Ascending aorta (tissue), 2 donors: ENCODE measurements at regions not wholly inside any gene's neighbourhood (a gene's known extent, or its start where the extent isn't known, plus 50 kb on each side); places are given as distances from the start of the nearest gene placed in this dataset.

ENCODE experiments used
- DNase-seq, 2 donors: peaks; one replicate each; pipeline ENCODE4 v3.0.0-alpha.2; 2019; ENCODE audit warnings: low spot score in 2 of 2
- H3K27ac ChIP-seq, 2 donors: fragments of 200-600 bp; sonication (generic); one replicate each; pipeline ENCODE4 v1.5.1; 2016 to 2017; ENCODE audit warnings: mild to moderate bottlenecking in 1 of 2
- H3K27me3 ChIP-seq: fragments of 200-600 bp; sonication (generic); one replicate; pipeline ENCODE4 v1.5.1; 2017
- H3K36me3 ChIP-seq, 2 donors: fragments of 200-600 bp; sonication (generic); one replicate each; pipeline ENCODE4 v1.5.1; 2016
- H3K4me1 ChIP-seq, 2 donors: fragments of 200-600 bp; sonication (generic); one replicate each; pipeline ENCODE4 v1.5.1; 2016 to 2017; ENCODE audit warnings: mild to moderate bottlenecking in 1 of 2
- H3K4me3 ChIP-seq, 2 donors: fragments of 200-600 bp; sonication (generic); one replicate each; pipeline ENCODE4 v1.5.1; 2016 to 2017; ENCODE audit warnings: mild to moderate bottlenecking in 1 of 2
- H3K9me3 ChIP-seq, 2 donors: fragments of 200-600 bp; sonication (generic); one replicate each; pipeline ENCODE4 v1.5.1; 2016
- CTCF ChIP-seq, 3 experiments: fragments of 200-600 bp in 2 of 3; fragments of 450-650 bp in 1 of 3; sonication (generic) in 2 of 3; IDR thresholded peaks; one replicate each; pipeline ENCODE4 v1.5.1; 2016 to 2019; ENCODE audit warnings: antibody characterized with exemption in 3 of 3, mild to moderate bottlenecking in 1 of 3, moderate library complexity in 1 of 3
- intact Hi-C: fragments of 100-400 bp; cut with DNase I; formaldehyde crosslinking; loops from one replicate; pipeline ENCODE4 v1.15.1; 2023

DNA sequence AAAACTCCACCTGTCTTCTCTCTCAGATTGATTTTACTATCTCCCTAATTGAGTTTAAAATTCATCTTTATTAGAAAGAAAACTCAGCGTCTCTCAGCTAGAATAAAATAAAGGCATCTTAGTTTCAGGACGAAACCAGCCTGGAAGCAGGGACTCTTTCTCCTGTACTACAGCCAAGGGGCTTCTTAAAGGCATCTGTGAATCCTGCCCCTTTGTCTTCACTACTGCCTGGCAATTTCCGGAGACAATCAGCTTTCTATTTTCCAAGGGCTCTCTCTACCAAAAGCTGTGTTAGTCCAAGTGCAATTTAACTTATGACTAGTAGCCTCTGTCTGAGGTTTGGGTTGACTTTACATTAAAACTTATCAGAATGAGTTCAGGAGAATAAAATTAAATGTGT, 623.3 kb upstream of the FOXG1 start:
- no peak for DNase-seq
- Histone ChIP-seq H3K4me1 (no peaks in the 10 kb centered on the region), H3K27ac (no peak overlapping the region), H3K27me3 (no peaks in the 10 kb centered on the region), H3K9me3 (no peaks in the 10 kb centered on the region), H3K36me3 (no peaks in the 10 kb centered on the region), H3K4me3 (no peak overlapping the region)
- TF ChIP-seq CTCF (IDR thresholded peaks at IDR 0.05) = no peak
- intact Hi-C loops = no loop called here

DNA sequence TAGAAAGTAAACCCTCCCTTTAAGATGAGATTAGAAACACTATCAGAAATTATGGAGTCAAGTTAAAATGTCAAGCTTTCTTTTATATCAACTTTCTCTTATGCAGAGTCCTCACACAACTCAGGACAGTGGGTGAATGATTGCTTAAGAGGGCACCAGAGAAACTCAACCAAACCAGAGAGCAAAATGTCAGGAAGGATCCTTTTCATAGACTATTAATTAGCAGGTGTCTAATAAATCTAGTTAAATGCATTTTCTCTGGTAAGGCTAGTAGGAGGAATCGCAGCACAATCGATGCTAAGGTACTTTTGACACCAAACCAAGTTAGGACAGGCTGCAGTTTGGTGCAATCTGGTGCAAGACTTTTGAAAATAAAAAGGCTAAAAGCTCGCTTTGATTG, 614.7 kb upstream of the FOXG1 start:
- Histone ChIP-seq H3K4me3 (no peak overlapping the region), H3K27me3 (no peaks in the 10 kb centered on the region), H3K27ac (no peak overlapping the region), H3K36me3 (no peaks in the 10 kb centered on the region), H3K4me1 (no peaks in the 10 kb centered on the region), H3K9me3 (no peaks in the 10 kb centered on the region)
- TF ChIP-seq CTCF (IDR thresholded peaks at IDR 0.05) = no peak
- no peak for DNase-seq
- intact Hi-C loops = no loop called here

DNA sequence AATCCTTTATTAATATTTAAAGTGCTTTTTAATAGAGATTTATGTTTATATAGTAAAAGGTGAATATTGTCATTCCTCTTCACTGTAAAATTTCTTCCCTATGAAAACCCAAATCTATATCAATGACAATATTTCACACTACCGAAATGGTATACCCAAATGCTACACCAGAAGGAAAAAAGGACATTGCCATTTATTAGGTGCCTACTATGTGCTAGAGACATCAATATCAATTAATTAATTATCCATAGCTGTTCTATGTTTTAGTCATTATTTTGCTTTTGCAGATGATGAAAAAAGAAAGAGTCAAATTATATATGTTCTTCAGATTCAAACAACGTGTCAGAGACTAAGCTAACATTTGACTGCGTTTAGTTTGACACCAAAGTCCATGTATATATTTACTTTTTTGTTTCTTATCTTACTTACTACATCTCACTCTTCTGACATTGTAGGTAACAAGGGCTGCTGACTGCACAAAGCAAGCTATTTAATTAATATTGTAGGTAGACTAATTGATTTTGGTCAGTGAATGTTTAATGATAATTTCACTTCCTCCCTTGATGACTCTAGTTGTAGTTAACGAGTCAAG, 614.0 kb upstream of the FOXG1 start:
- no peaks in the 10 kb centered on the region for H3K36me3 ChIP-seq
- H3K4me1 ChIP-seq = no peaks in the 10 kb centered on the region
- TF ChIP-seq CTCF (IDR thresholded peaks at IDR 0.05) = no peak
- H3K9me3 ChIP-seq = no peaks in the 10 kb centered on the region
- no peak overlapping the region for H3K27ac ChIP-seq
- H3K27me3 ChIP-seq = no peaks in the 10 kb centered on the region
- intact Hi-C loops = no loop called here
- H3K4me3 ChIP-seq = no peak overlapping the region
- no peak for DNase-seq

- intact Hi-C loops = no loop called here
- no peak for DNase-seq
- no peaks in the 10 kb centered on the region for H3K9me3 ChIP-seq
- no peak overlapping the region for H3K27ac ChIP-seq
- TF ChIP-seq CTCF (IDR thresholded peaks at IDR 0.05) = no peak
- no peak overlapping the region for H3K4me3 ChIP-seq
- H3K27me3 ChIP-seq = no peaks in the 10 kb centered on the region
- H3K4me1 ChIP-seq = no peaks in the 10 kb centered on the region
- no peaks in the 10 kb centered on the region for H3K36me3 ChIP-seq
Measured at GRCh38 chr14:28157289-28157869, 609.2 kb upstream of the FOXG1 start.

GRCh38 chr14:28157887-28158791, 608.4 kb upstream of the FOXG1 start:
- no peaks in the 10 kb centered on the region for H3K4me1 ChIP-seq
- no peak for DNase-seq
- no peak overlapping the region for H3K27ac ChIP-seq
- intact Hi-C loops = no loop called here
- no peak overlapping the region for H3K4me3 ChIP-seq
- H3K36me3 ChIP-seq = no peaks in the 10 kb centered on the region
- no peaks in the 10 kb centered on the region for H3K9me3 ChIP-seq
- no peaks in the 10 kb centered on the region for H3K27me3 ChIP-seq
- TF ChIP-seq CTCF (IDR thresholded peaks at IDR 0.05) = no peak
